A673 (cell line): ENCODE measurements at regions not wholly inside any gene's neighbourhood (a gene's known extent, or its start where the extent isn't known, plus 50 kb on each side); places are given as distances from the start of the nearest gene placed in this dataset.

Experiments
- EZH2 ChIP-seq: fragments of 200-600 bp; sonication (generic); IDR thresholded peaks from 2 replicates; pipeline ENCODE4 v1.6.1; 2017; ENCODE audit warnings: borderline replicate concordance, low read depth, mild to moderate bottlenecking, mixed read lengths, antibody characterized with exemption, low read length; ENCODE audit not compliant: poor library complexity, severe bottlenecking
- TF ChIP-seq, protein P1 (sequence below): fragments of 300-800, 200-600 bp; sonication (generic); conservative IDR thresholded peaks from 2 replicates; pipeline ENCODE4 v1.5.1; 2017; ENCODE audit warnings: low read depth, mild to moderate bottlenecking, antibody characterized with exemption, low read length, moderate library complexity, mixed read lengths

DNA sequence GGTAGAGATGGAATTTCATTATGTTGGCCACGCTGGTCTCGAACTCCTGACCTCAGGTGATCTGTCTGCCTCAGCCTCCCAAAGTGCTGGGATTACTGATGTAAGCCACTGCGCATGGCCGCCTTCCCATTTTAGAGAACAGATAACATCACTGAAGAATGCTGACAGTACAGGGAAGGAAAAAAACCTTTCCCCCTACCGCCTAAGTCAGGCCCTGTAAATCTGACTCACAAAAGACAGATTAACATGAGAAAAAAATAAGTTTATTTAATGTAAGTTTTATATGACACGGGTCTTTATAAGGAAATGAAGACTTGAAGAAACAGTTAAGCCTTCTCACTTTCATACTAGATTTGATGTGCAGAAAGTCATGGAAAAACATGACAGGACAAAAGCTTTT, 227.2 kb upstream of the ZNF608 start:
- TF ChIP-seq, protein P1, sequence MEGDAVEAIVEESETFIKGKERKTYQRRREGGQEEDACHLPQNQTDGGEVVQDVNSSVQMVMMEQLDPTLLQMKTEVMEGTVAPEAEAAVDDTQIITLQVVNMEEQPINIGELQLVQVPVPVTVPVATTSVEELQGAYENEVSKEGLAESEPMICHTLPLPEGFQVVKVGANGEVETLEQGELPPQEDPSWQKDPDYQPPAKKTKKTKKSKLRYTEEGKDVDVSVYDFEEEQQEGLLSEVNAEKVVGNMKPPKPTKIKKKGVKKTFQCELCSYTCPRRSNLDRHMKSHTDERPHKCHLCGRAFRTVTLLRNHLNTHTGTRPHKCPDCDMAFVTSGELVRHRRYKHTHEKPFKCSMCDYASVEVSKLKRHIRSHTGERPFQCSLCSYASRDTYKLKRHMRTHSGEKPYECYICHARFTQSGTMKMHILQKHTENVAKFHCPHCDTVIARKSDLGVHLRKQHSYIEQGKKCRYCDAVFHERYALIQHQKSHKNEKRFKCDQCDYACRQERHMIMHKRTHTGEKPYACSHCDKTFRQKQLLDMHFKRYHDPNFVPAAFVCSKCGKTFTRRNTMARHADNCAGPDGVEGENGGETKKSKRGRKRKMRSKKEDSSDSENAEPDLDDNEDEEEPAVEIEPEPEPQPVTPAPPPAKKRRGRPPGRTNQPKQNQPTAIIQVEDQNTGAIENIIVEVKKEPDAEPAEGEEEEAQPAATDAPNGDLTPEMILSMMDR: no peak
- TF ChIP-seq EZH2: no peak
